GM12878 (cell line): ENCODE measurements at regions not wholly inside any gene's neighbourhood (a gene's known extent, or its start where the extent isn't known, plus 50 kb on each side); places are given as distances from the start of the nearest gene placed in this dataset.

Experiments
- ATAC-seq: fragments of 200-7000 bp; cut with Tn5 transposase; 3 replicates; pipeline ENCODE4 v1.9.1; 2020; ENCODE audit warnings: mild to moderate bottlenecking, moderate library complexity
- BruUV-seq: library from RNA; stranded (reverse); fragments of 400-500 nt; replicated peaks from 2 replicates; lab custom pipeline; 2021; lab: Mats Ljungman, UMichigan
- CTCF ChIA-PET: fragments of 300-600 bp; sonication (Branson Sonifier 250); formaldehyde crosslinking; extraction: SDS; loops from one replicate; lab custom pipeline; 2021; ENCODE audit warnings: inconsistent platforms; lab: Yijun Ruan, JAX
- POLR2A ChIA-PET: fragments of 350-600 bp; formaldehyde crosslinking; extraction: SDS; loops from one replicate; lab custom pipeline; 2021; ENCODE audit warnings: inconsistent platforms; lab: Charles Lee
- RAD21 ChIA-PET: fragments of 300-600 bp; sonication (Branson Sonifier 250); formaldehyde crosslinking; loops from one replicate; lab custom pipeline; 2023; ENCODE audit warnings: antibody characterized with exemption; ENCODE audit not compliant: unreplicated experiment; lab: Charles Lee
- SMC1A ChIA-PET: fragments of 300-600 bp; sonication (Branson Sonifier 250); formaldehyde crosslinking; loops from one replicate; lab custom pipeline; 2023; ENCODE audit not compliant: unreplicated experiment, uncharacterized antibody; lab: Charles Lee
- DNase-seq: peaks from one replicate; pipeline ENCODE4 v3.0.0-alpha.2; 2011; ENCODE audit warnings: low read depth, low spot score
- FAIRE-seq: peaks from 3 replicates; lab custom pipeline; 2011; peaks lifted over from hg19 to GRCh38; lab: Jason Lieb, UNC
- H2AFZ ChIP-seq: 2 replicates; pipeline ENCODE4 v1.6.0; 2011; ENCODE audit warnings: low read depth, low read length, control low read depth; ENCODE audit not compliant: control insufficient read depth
- H3K27ac ChIP-seq: 2 replicates; pipeline ENCODE4 v1.5.1; 2011; ENCODE audit warnings: control low read depth; ENCODE audit not compliant: control insufficient read depth, insufficient read depth
- H3K27me3 ChIP-seq, 2 experiments: replicated peaks in 1 of 2; 2 replicates each; pipeline versions ENCODE4 v1.6.0 to v1.6.1; 2011; ENCODE audit warnings: low read length in 1 of 2; ENCODE audit not compliant: control insufficient read depth in 2 of 2, insufficient read depth in 2 of 2
- H3K36me3 ChIP-seq, 2 experiments: 2 replicates each; pipeline ENCODE4 v1.5.1; 2011; ENCODE audit warnings: low read length in 1 of 2; ENCODE audit not compliant: control insufficient read depth in 2 of 2, insufficient read depth in 2 of 2
- H3K4me1 ChIP-seq: 2 replicates; pipeline ENCODE4 v1.6.1; 2011; ENCODE audit warnings: mild to moderate bottlenecking, low read length, moderate library complexity, mixed read lengths; ENCODE audit not compliant: control insufficient read depth, insufficient read depth
- H3K4me2 ChIP-seq: 2 replicates; pipeline ENCODE4 v1.6.0; 2011; ENCODE audit warnings: control low read depth; ENCODE audit not compliant: control insufficient read depth, insufficient read depth
- H3K4me3 ChIP-seq: fragments of 200-600 bp; sonication (generic); 2 replicates; pipeline ENCODE4 v1.5.1; 2016
- H3K79me2 ChIP-seq: 2 replicates; pipeline ENCODE4 v1.6.0; 2011; ENCODE audit warnings: low read length; ENCODE audit not compliant: control insufficient read depth, insufficient read depth
- H3K9ac ChIP-seq: 2 replicates; pipeline ENCODE4 v1.8.0; 2011; ENCODE audit warnings: low read length, control low read depth, mixed read lengths; ENCODE audit not compliant: control insufficient read depth, insufficient read depth
- H3K9me3 ChIP-seq: replicated peaks from 3 replicates; pipeline ENCODE4 v1.5.1; 2011; ENCODE audit warnings: mild to moderate bottlenecking, low read length; ENCODE audit not compliant: control insufficient read depth, insufficient read depth
- H4K20me1 ChIP-seq: 2 replicates; pipeline ENCODE4 v1.6.0; 2011; ENCODE audit not compliant: control insufficient read depth, insufficient read depth
- ATF7 ChIP-seq: fragments of 450-650 bp; IDR thresholded peaks from 2 replicates; pipeline ENCODE4 v1.6.1; 2016; ENCODE audit warnings: low read depth, mild to moderate bottlenecking
- BACH1 ChIP-seq: fragments of 450-650 bp; IDR thresholded peaks from 2 replicates; pipeline ENCODE4 v1.6.1; 2017; ENCODE audit warnings: mild to moderate bottlenecking, borderline replicate concordance
- ESRRA ChIP-seq: IDR thresholded peaks from 2 replicates; pipeline ENCODE4 v1.6.1; 2012; ENCODE audit warnings: mild to moderate bottlenecking, low read length, improper control_type of control experiment
- ETV6 ChIP-seq, 2 experiments: fragments of 450-650 bp in 1 of 2; IDR thresholded peaks in 1 of 2; conservative IDR thresholded peaks in 1 of 2; 2 replicates each; pipeline ENCODE4 v1.6.1; 2014; ENCODE audit warnings: antibody characterized with exemption in 1 of 2, borderline replicate concordance in 1 of 2, low read depth in 1 of 2, mild to moderate bottlenecking in 1 of 2, moderate library complexity in 1 of 2
- HDAC6 ChIP-seq: fragments of 200-600 bp; sonication (generic); IDR thresholded peaks from one replicate; pipeline ENCODE4 v1.8.0; 2017; ENCODE audit warnings: antibody characterized with exemption; ENCODE audit not compliant: unreplicated experiment
- RAD21 ChIP-seq: IDR thresholded peaks from 2 replicates; pipeline ENCODE4 v1.6.1; 2011; ENCODE audit warnings: mild to moderate bottlenecking, low read depth, low read length, moderate library complexity; ENCODE audit not compliant: insufficient read depth
- ZNF592 ChIP-seq: fragments of 450-650 bp; IDR thresholded peaks from 2 replicates; pipeline ENCODE4 v1.6.1; 2017; ENCODE audit warnings: mild to moderate bottlenecking, moderate library complexity
- WGBS: methylation state at CpG from one replicate; pipeline ENCODE4 v1.1.6; 2016; ENCODE audit warnings: low lambda C conversion rate; ENCODE audit not compliant: insufficient replicate concordance, insufficient coverage; ENCODE audit errors: missing lambda C conversion rate; 5-methylcytosine and 5-hydroxymethylcytosine counted together
- in situ Hi-C: fragments of 300-500 bp; cut with MboI; formaldehyde crosslinking; loops from 9 replicates; pipeline ENCODE4 v1.14.3; 2018; ENCODE audit warnings: mixed read lengths
- intact Hi-C: fragments of 100-400 bp; cut with micrococcal nuclease; formaldehyde crosslinking; loops from one replicate; pipeline ENCODE4 v1.14.2; 2022; ENCODE audit not compliant: unreplicated experiment

GRCh38 chr2:172215936-172216335 lies 113.2 kb upstream of the DLX2 start (continued):
- TF ChIP-seq ETV6 (conservative IDR thresholded peaks at IDR 0.05 in 1 of 2, IDR thresholded peaks at IDR 0.05 in 1 of 2; ENCODE audit: borderline replicate concordance in 1 of 2, low read depth in 1 of 2), result no peak
- TF ChIP-seq BACH1, result no peak
- no peak for TF ChIP-seq RAD21
- TF ChIP-seq ATF7, result no peak

- H3K79me2 ChIP-seq, result no peaks in the 10 kb centered on the region
- TF ChIP-seq HDAC6, result no peak
- no peak for TF ChIP-seq ESRRA
- no peak for TF ChIP-seq ZNF592
- TF ChIP-seq, all 136 proteins: peak for 0
- ChIA-PET CTCF (no interaction called here), POLR2A (no interaction called here), SMC1A (no interaction called here), RAD21 (no interaction called here)
- Histone ChIP-seq H4K20me1 (no peaks in the 10 kb centered on the region), H3K27me3 (peaks cover 0 to 2% of the 10 kb centered on the region in 2 experiments; a peak in 2 of 4 replicates), H3K4me3 (no peak overlapping the region), H3K27ac (no peak overlapping the region), H3K4me1 (no peaks in the 10 kb centered on the region), H3K9me3 (no peaks in the 10 kb centered on the region), H3K4me2 (no peak overlapping the region), H3K36me3 (no peaks in the 10 kb centered on the region), H2AFZ (no peak overlapping the region), H3K9ac (no peak overlapping the region)
- in situ Hi-C loops (no loop called here), intact Hi-C loops (no loop called here)
- no peak for ATAC-seq
- 36% methylated on average over 6 of the region's 6 CpGs for WGBS
- FAIRE-seq, result no peak
- no TSS peak for BruUV-seq
- no peak for DNase-seq
Measured at GRCh38 chr2:172216477-172216876, 113.8 kb upstream of the DLX2 start.
